SK-N-MC (cell line): ENCODE measurements at regions not wholly inside any gene's neighbourhood (a gene's known extent, or its start where the extent isn't known, plus 50 kb on each side); places are given as distances from the start of the nearest gene placed in this dataset.

Experiments
- EZH2 ChIP-seq: fragments of 200-600 bp; sonication (generic); IDR thresholded peaks from one replicate; pipeline ENCODE4 v1.6.1; 2017; ENCODE audit warnings: antibody characterized with exemption
- FOXP2 ChIP-seq: optimal IDR thresholded peaks from 2 replicates; pipeline ENCODE3; 2011; ENCODE audit warnings: mild to moderate bottlenecking, moderate library complexity; ENCODE audit not compliant: insufficient read depth; ENCODE audit errors: extremely low read length, control extremely low read depth
- POLR2AphosphoS5 ChIP-seq: IDR thresholded peaks from 2 replicates; pipeline ENCODE4 v1.6.1; 2012; ENCODE audit warnings: mild to moderate bottlenecking, low read depth, low read length, borderline replicate concordance

- TF ChIP-seq EZH2 (no peak), POLR2AphosphoS5 (peak; percentile 42; the same call in 1 of the 2 replicates), FOXP2 (no peak)
Measured at GRCh38 chr5:92580814-92581213, 1000.2 kb downstream of the NR2F1-AS1 start.
